H1 (cell line): ENCODE measurements at regions not wholly inside any gene's neighbourhood (a gene's known extent, or its start where the extent isn't known, plus 50 kb on each side); places are given as distances from the start of the nearest gene placed in this dataset.

Experiments used
- BCL11A ChIP-seq, 2 experiments: IDR thresholded peaks; one replicate each; pipeline ENCODE4 v1.6.1; 2011; ENCODE audit warnings: low read depth in 2 of 2, low read length in 2 of 2, mild to moderate bottlenecking in 2 of 2
- CEBPB ChIP-seq: IDR thresholded peaks from 2 replicates; pipeline ENCODE4 v1.6.1; 2012; ENCODE audit warnings: low read depth, low read length
- CHD7 ChIP-seq: fragments of 300-600 bp; sonication (generic); IDR thresholded peaks from 2 replicates; pipeline ENCODE4 v1.7.1; 2012; ENCODE audit warnings: low read length, moderate library complexity, mild to moderate bottlenecking, inconsistent platforms; ENCODE audit not compliant: insufficient replicate concordance
- GABPA ChIP-seq: IDR thresholded peaks from 2 replicates; pipeline ENCODE4 v1.6.1; 2011; ENCODE audit warnings: mild to moderate bottlenecking, low read length, moderate library complexity, borderline replicate concordance; ENCODE audit not compliant: insufficient read depth
- RFX5 ChIP-seq: IDR thresholded peaks from 2 replicates; pipeline ENCODE4 v1.6.1; 2011; ENCODE audit warnings: low read depth, low read length, improper control_type of control experiment, borderline replicate concordance
- SP4 ChIP-seq: IDR thresholded peaks from 2 replicates; pipeline ENCODE4 v1.6.1; 2012; ENCODE audit warnings: low read length, inconsistent platforms

GRCh38 chrX:67105758-67106116 lies 438.1 kb upstream of the AR start (continued):
- no peak for TF ChIP-seq CHD7
- TF ChIP-seq SP4: no peak
- no peak for TF ChIP-seq RFX5
- no peak for TF ChIP-seq GABPA
- TF ChIP-seq BCL11A (IDR thresholded peaks at IDR 0.05; ENCODE audit: low read depth in 2 of 2, low read length in 2 of 2): no peak
- TF ChIP-seq CEBPB: no peak
- TF ChIP-seq, all 59 proteins: peak for 0
